Aorta (tissue), 5 donors: ENCODE measurements at regions not wholly inside any gene's neighbourhood (a gene's known extent, or its start where the extent isn't known, plus 50 kb on each side); places are given as distances from the start of the nearest gene placed in this dataset.
A peak's percentile ranks its signal among the peaks of the same experiment; 100 is the strongest.

ENCODE experiments used
- ATAC-seq: fragments of 200-7000 bp; cut with Tn5 transposase; one replicate; pipeline ENCODE4 v1.9.1; 2022; ENCODE audit warnings: moderate library complexity; ENCODE audit not compliant: low FRiP score
- DNase-seq, 2 donors: peaks; one replicate each; pipeline ENCODE4 v3.0.0-alpha.2; 2020
- H3K27ac ChIP-seq, 2 donors: one replicate each; pipeline ENCODE4 v1.5.1; 2013; ENCODE audit warnings: low read length in 2 of 2, mild to moderate bottlenecking in 2 of 2, moderate library complexity in 2 of 2, control low read depth in 1 of 2, inconsistent platforms in 1 of 2, low read depth in 1 of 2
- H3K27me3 ChIP-seq, 2 donors: one replicate each; pipeline ENCODE4 v1.6.1; 2013; ENCODE audit warnings: control low read depth in 1 of 2, low read length in 1 of 2, mild to moderate bottlenecking in 1 of 2, moderate library complexity in 1 of 2; ENCODE audit not compliant: insufficient read depth in 2 of 2, control insufficient read depth in 1 of 2
- H3K36me3 ChIP-seq, 2 donors: one replicate each; pipeline ENCODE4 v1.6.1; 2013; ENCODE audit warnings: control low read depth in 1 of 2, low read length in 1 of 2, mild to moderate bottlenecking in 1 of 2; ENCODE audit not compliant: insufficient read depth in 2 of 2, control insufficient read depth in 1 of 2
- H3K4me1 ChIP-seq, 2 donors: one replicate each; pipeline ENCODE4 v1.6.1; 2013; ENCODE audit warnings: low read length in 2 of 2, control low read depth in 1 of 2, mild to moderate bottlenecking in 1 of 2, moderate library complexity in 1 of 2; ENCODE audit not compliant: insufficient read depth in 2 of 2, control insufficient read depth in 1 of 2
- H3K4me3 ChIP-seq, 2 donors: one replicate each; pipeline ENCODE4 v1.5.1; 2013; ENCODE audit warnings: low read length in 2 of 2, control low read depth in 1 of 2, mild to moderate bottlenecking in 1 of 2
- H3K9me3 ChIP-seq: one replicate; pipeline ENCODE4 v1.6.1; 2013; ENCODE audit warnings: mild to moderate bottlenecking, low read length; ENCODE audit not compliant: control insufficient read depth
- WGBS, 2 donors: extraction: QIAGEN DNeasy Blood & Tissue Kit; methylation state at CpG; one replicate each; pipeline ENCODE4 v1.1.7; 2013; 5-methylcytosine and 5-hydroxymethylcytosine counted together
- intact Hi-C, 2 donors: fragments of 100-400 bp; cut with DNase I; formaldehyde crosslinking; loops; one replicate each; pipeline versions ENCODE4 v1.14.2 to v1.15.0; 2022
- donor health status: healthy with polysubstance abuse.
- donor health status: Bipolar disorder and iron deficiency.
- donor health status: DM: no; HTN: no; CAD: no.
- donor health status: DM: no; HTN: no; CAD: no.
- donor health status: DM: yes; HTN: yes; CAD: no.

GRCh38 chr20:24160563-24161281 is 172.1 kb upstream of the GGTLC1 start:
- intact Hi-C loops, result loop anchor here in 1 of 2 donors (2.0 to 10.0 kb wide), 3 partner anchors 304 to 758 kb away; partner anchors contain the start of gene SYNDIG1

GRCh38 chr20:24158281-24158680 is 169.7 kb upstream of the GGTLC1 start:
- Histone ChIP-seq H3K9me3 (no peaks in the 10 kb centered on the region), H3K27ac (no peak overlapping the region), H3K36me3 (no peaks in the 10 kb centered on the region), H3K27me3 (no peaks in the 10 kb centered on the region), H3K4me1 (no peaks in the 10 kb centered on the region), H3K4me3 (no peak overlapping the region)
- DNase-seq, result no peak
- intact Hi-C loops, result loop anchor here (5.0 to 10.0 kb wide), 3 partner anchors 534 to 759 kb away; no protein-coding TSS in a partner anchor
- no peak for ATAC-seq
- 5 to 31% methylated on average over 2 of the region's 2 CpGs for WGBS, 2 donors

More at GRCh38 chr20:24160563-24161281, 172.1 kb upstream of the GGTLC1 start:
- Histone ChIP-seq H3K36me3 (no peaks in the 10 kb centered on the region), H3K9me3 (no peaks in the 10 kb centered on the region), H3K4me3 (no peak overlapping the region), H3K4me1 (no peaks in the 10 kb centered on the region), H3K27ac (no peak overlapping the region), H3K27me3 (no peaks in the 10 kb centered on the region)
- DNase-seq (peak; percentile 64 to 83), ATAC-seq (peak; percentile 64)
- WGBS, 2 donors, result 4 to 5% methylated on average over 5 of the region's 5 CpGs

GRCh38 chr20:24157213-24157612 is 168.6 kb upstream of the GGTLC1 start:
- Histone ChIP-seq H3K9me3 (no peaks in the 10 kb centered on the region), H3K27ac (no peak overlapping the region), H3K4me1 (no peaks in the 10 kb centered on the region), H3K36me3 (no peaks in the 10 kb centered on the region), H3K4me3 (no peak overlapping the region), H3K27me3 (no peaks in the 10 kb centered on the region)
- DNase-seq, result no peak
- intact Hi-C loops, result loop anchor here (5.0 to 10.0 kb wide), 3 partner anchors 535 to 760 kb away; no protein-coding TSS in a partner anchor
- WGBS, 2 donors, result 70 to 85% methylated on average over 4 of the region's 4 CpGs
- no peak for ATAC-seq

- no peaks in the 10 kb centered on the region for H3K9me3 ChIP-seq
- intact Hi-C loops, result loop anchor here in 1 of 2 donors (10.0 kb wide), 1 partner anchor 631 kb away; no protein-coding TSS in a partner anchor
- ATAC-seq, result no peak
- H3K4me1 ChIP-seq, result no peaks in the 10 kb centered on the region
- no peak overlapping the region for H3K27ac ChIP-seq
- DNase-seq, result no peak
- H3K4me3 ChIP-seq, result no peak overlapping the region
- no peaks in the 10 kb centered on the region for H3K36me3 ChIP-seq
- 67 to 69% methylated on average over 15 of the region's 15 CpGs for WGBS, 2 donors
- no peaks in the 10 kb centered on the region for H3K27me3 ChIP-seq
Observed at GRCh38 chr20:24153101-24154040, 164.8 kb upstream of the GGTLC1 start.

GRCh38 chr20:24151621-24152294 is 163.2 kb upstream of the GGTLC1 start:
- no peak for ATAC-seq
- no peak overlapping the region for H3K27ac ChIP-seq
- H3K4me1 ChIP-seq, result no peaks in the 10 kb centered on the region
- H3K36me3 ChIP-seq, result no peaks in the 10 kb centered on the region
- H3K27me3 ChIP-seq, result no peaks in the 10 kb centered on the region
- WGBS, 2 donors, result 85 to 93% methylated on average over 6 of the region's 6 CpGs
- no peaks in the 10 kb centered on the region for H3K9me3 ChIP-seq
- DNase-seq, result no peak
- intact Hi-C loops, result loop anchor here in 1 of 2 donors (10.0 kb wide), 1 partner anchor 633 kb away; no protein-coding TSS in a partner anchor
- no peak overlapping the region for H3K4me3 ChIP-seq

- intact Hi-C loops, result loop anchor here in 1 of 2 donors (10.0 kb wide), 1 partner anchor 634 kb away; no protein-coding TSS in a partner anchor
Observed at GRCh38 chr20:24150406-24150805, 161.8 kb upstream of the GGTLC1 start.

GRCh38 chr20:24149881-24150307 is 161.3 kb upstream of the GGTLC1 start:
- Histone ChIP-seq H3K36me3 (no peaks in the 10 kb centered on the region), H3K9me3 (no peaks in the 10 kb centered on the region), H3K27me3 (no peaks in the 10 kb centered on the region), H3K4me1 (no peaks in the 10 kb centered on the region), H3K4me3 (no peak overlapping the region), H3K27ac (no peak overlapping the region)
- intact Hi-C loops, result loop anchor here in 1 of 2 donors (10.0 kb wide), 1 partner anchor 635 kb away; no protein-coding TSS in a partner anchor
- ATAC-seq (no peak), DNase-seq (no peak)
- WGBS, 2 donors, result 56 to 63% methylated on average over 10 of the region's 10 CpGs

More at GRCh38 chr20:24150406-24150805, 161.8 kb upstream of the GGTLC1 start:
- H3K4me3 ChIP-seq, result no peak overlapping the region
- H3K27ac ChIP-seq, result no peak overlapping the region
- DNase-seq (no peak), ATAC-seq (no peak)
- WGBS, 2 donors, result 88 to 96% methylated on average over 7 of the region's 7 CpGs
- no peaks in the 10 kb centered on the region for H3K27me3 ChIP-seq
- H3K36me3 ChIP-seq, result no peaks in the 10 kb centered on the region
- no peaks in the 10 kb centered on the region for H3K9me3 ChIP-seq
- H3K4me1 ChIP-seq, result no peaks in the 10 kb centered on the region

GRCh38 chr20:24149175-24149574 is 160.6 kb upstream of the GGTLC1 start:
- H3K27me3 ChIP-seq, result no peaks in the 10 kb centered on the region
- no peaks in the 10 kb centered on the region for H3K36me3 ChIP-seq
- DNase-seq (no peak), ATAC-seq (no peak)
- H3K4me1 ChIP-seq, result no peaks in the 10 kb centered on the region
- 87 to 88% methylated on average over 1 of the region's 1 CpG for WGBS, 2 donors
- H3K27ac ChIP-seq, result no peak overlapping the region
- intact Hi-C loops, result no loop called here
- no peak overlapping the region for H3K4me3 ChIP-seq
- H3K9me3 ChIP-seq, result no peaks in the 10 kb centered on the region
